PC-3 (cell line): ENCODE measurements at regions not wholly inside any gene's neighbourhood (a gene's known extent, or its start where the extent isn't known, plus 50 kb on each side); places are given as distances from the start of the nearest gene placed in this dataset.

ENCODE experiments used
- ATAC-seq: fragments of 200-7000 bp; cut with Tn5 transposase; 2 replicates; pipeline ENCODE4 v1.9.1; 2020; ENCODE audit warnings: mild to moderate bottlenecking, moderate library complexity
- BruUV-seq: library from RNA; stranded (reverse); fragments of 400-500 nt; replicated peaks from 2 replicates; lab custom pipeline; 2021; lab: Mats Ljungman, UMichigan
- CTCF ChIA-PET: fragments of 300-600 bp; sonication (Branson Sonifier 250); formaldehyde crosslinking; loops from one replicate; lab custom pipeline; 2022; ENCODE audit warnings: antibody characterized with exemption; lab: Charles Lee
- POLR2A ChIA-PET: fragments of 300-600 bp; sonication (Branson Sonifier 250); formaldehyde crosslinking; loops from one replicate; lab custom pipeline; 2022; ENCODE audit warnings: antibody characterized with exemption; ENCODE audit not compliant: unreplicated experiment; lab: Charles Lee
- DNase-seq: peaks from one replicate; pipeline ENCODE4 v3.0.0-alpha.2; 2015
- H2AFZ ChIP-seq: fragments of 300-600 bp; sonication (generic); 2 replicates; pipeline ENCODE4 v1.6.0; 2016; ENCODE audit warnings: antibody characterized with exemption, low read length
- H3F3A ChIP-seq: fragments of 300-600 bp; sonication (generic); one replicate; pipeline ENCODE4 v1.6.0; 2017; ENCODE audit warnings: antibody characterized with exemption, low read length, control low read depth, mild to moderate bottlenecking; ENCODE audit not compliant: unreplicated experiment
- H3K27ac ChIP-seq: fragments of 300-600 bp; sonication (generic); 2 replicates; pipeline ENCODE4 v1.5.1; 2016; ENCODE audit warnings: mild to moderate bottlenecking, low read length
- H3K27me3 ChIP-seq: fragments of 300-600 bp; sonication (generic); 2 replicates; pipeline ENCODE4 v1.6.1; 2016; ENCODE audit warnings: low read length, mixed read lengths
- H3K36me3 ChIP-seq: fragments of 300-600 bp; sonication (generic); 2 replicates; pipeline ENCODE4 v1.6.1; 2016; ENCODE audit warnings: low read depth, mixed run types, low read length, mixed read lengths
- H3K4me1 ChIP-seq: fragments of 300-600 bp; sonication (generic); 2 replicates; pipeline ENCODE4 v1.5.1; 2016; ENCODE audit warnings: low read length; ENCODE audit not compliant: insufficient read depth
- H3K4me2 ChIP-seq: fragments of 300-600 bp; sonication (generic); 2 replicates; pipeline ENCODE4 v1.6.0; 2016; ENCODE audit warnings: low read length
- H3K4me3 ChIP-seq: fragments of 300-600 bp; sonication (generic); 2 replicates; pipeline ENCODE4 v1.5.1; 2016; ENCODE audit warnings: mild to moderate bottlenecking, low read length, mixed read lengths
- H3K79me2 ChIP-seq: fragments of 300-600 bp; sonication (generic); 2 replicates; pipeline ENCODE4 v1.6.1; 2017; ENCODE audit warnings: low read length, mixed read lengths
- H3K9ac ChIP-seq: fragments of 300-600 bp; sonication (generic); 2 replicates; pipeline ENCODE4 v1.6.0; 2016; ENCODE audit warnings: mild to moderate bottlenecking, low read length
- H3K9me2 ChIP-seq: fragments of 300-600 bp; sonication (generic); replicated peaks from 2 replicates; pipeline ENCODE4 v1.6.1; 2016; ENCODE audit warnings: mixed run types, low read length, mixed read lengths
- H3K9me3 ChIP-seq: fragments of 300-600 bp; sonication (generic); 2 replicates; pipeline ENCODE4 v1.6.1; 2016; ENCODE audit warnings: low read length, mixed read lengths
- H4K20me1 ChIP-seq: fragments of 300-600 bp; sonication (generic); 2 replicates; pipeline ENCODE4 v1.6.1; 2016; ENCODE audit warnings: low read length, mixed read lengths
- EZH2 ChIP-seq: fragments of 300-600 bp; sonication (generic); IDR thresholded peaks from one replicate; pipeline ENCODE4 v1.6.1; 2017; ENCODE audit warnings: antibody characterized with exemption, mild to moderate bottlenecking, low read length; ENCODE audit not compliant: unreplicated experiment
- EZH2phosphoT487 ChIP-seq: fragments of 300-600 bp; sonication (generic); IDR thresholded peaks from 2 replicates; pipeline ENCODE4 v1.6.1; 2018; ENCODE audit warnings: mild to moderate bottlenecking, antibody characterized with exemption, low read length, borderline replicate concordance
- intact Hi-C: fragments of 100-400 bp; cut with micrococcal nuclease; formaldehyde crosslinking; loops from 2 replicates; pipeline ENCODE4 v1.9.0; 2023
- TF ChIP-seq, protein P1 (sequence below): fragments of 300-600 bp; sonication (generic); conservative IDR thresholded peaks from 2 replicates; pipeline ENCODE4 v1.5.1; 2017; ENCODE audit warnings: antibody characterized with exemption, low read depth, mild to moderate bottlenecking, low read length

DNA sequence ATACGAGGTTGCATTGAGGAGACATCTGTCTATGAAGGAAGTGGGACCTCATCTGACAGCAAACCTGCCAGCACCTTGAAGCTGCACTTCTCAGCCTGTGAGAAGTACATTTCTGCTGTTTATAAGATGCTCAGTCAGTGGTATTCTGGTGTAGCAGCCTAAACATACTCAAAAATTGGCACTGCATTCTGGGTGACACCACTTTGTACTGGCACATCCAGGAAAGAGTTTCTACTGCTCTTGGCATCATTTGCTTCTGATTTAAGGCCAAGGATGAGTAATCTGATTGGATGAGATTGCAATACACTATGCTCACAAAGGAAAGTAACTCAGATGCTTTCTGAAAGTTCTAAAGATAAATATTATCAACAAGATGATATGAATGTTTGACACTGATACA, 275.4 kb upstream of the TFAP2D start:
- CTCF ChIA-PET: no interaction called here

DNA sequence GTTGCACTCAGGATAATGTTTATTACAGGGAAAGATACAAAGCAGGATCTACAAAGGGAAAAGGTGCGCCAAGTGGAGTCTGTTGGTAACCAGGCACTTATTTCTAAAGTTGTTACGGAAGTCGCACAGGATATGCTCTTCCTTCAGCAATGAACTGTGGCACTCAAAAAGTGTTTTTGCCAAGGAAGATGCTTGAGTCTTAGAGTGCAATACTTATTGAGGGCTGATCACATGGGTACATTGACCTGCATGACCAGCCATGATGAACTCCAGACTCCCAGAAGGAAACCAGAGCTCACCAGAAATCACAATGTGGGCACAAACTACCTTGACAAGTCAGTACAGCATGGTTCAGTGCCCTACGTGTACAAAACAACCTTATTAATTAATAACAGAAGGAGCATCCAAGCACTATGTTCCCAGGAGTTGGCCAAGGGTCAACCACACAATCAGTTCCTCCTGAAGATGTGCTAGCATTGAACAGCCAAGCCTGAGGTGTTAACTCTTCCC, 270.7 kb upstream of the TFAP2D start:
- no peak for DNase-seq
- Histone ChIP-seq H3K4me1 (no peaks in the 10 kb centered on the region), H3K36me3 (no peaks in the 10 kb centered on the region), H3F3A (no peaks in the 10 kb centered on the region), H3K27me3 (peaks cover 28% of the 10 kb centered on the region), H3K4me3 (no peak overlapping the region), H2AFZ (no peak overlapping the region), H4K20me1 (no peaks in the 10 kb centered on the region), H3K4me2 (no peak overlapping the region), H3K9me2 (no peaks in the 10 kb centered on the region), H3K9me3 (no peaks in the 10 kb centered on the region), H3K27ac (no peak overlapping the region), H3K9ac (no peak overlapping the region), H3K79me2 (no peaks in the 10 kb centered on the region)
- CTCF ChIA-PET: no interaction called here
- BruUV-seq: no TSS peak
- ATAC-seq: no peak
- TF ChIP-seq EZH2phosphoT487 (no peak), EZH2 (no peak)
- TF ChIP-seq, protein P1, sequence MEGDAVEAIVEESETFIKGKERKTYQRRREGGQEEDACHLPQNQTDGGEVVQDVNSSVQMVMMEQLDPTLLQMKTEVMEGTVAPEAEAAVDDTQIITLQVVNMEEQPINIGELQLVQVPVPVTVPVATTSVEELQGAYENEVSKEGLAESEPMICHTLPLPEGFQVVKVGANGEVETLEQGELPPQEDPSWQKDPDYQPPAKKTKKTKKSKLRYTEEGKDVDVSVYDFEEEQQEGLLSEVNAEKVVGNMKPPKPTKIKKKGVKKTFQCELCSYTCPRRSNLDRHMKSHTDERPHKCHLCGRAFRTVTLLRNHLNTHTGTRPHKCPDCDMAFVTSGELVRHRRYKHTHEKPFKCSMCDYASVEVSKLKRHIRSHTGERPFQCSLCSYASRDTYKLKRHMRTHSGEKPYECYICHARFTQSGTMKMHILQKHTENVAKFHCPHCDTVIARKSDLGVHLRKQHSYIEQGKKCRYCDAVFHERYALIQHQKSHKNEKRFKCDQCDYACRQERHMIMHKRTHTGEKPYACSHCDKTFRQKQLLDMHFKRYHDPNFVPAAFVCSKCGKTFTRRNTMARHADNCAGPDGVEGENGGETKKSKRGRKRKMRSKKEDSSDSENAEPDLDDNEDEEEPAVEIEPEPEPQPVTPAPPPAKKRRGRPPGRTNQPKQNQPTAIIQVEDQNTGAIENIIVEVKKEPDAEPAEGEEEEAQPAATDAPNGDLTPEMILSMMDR: no peak
- POLR2A ChIA-PET: no interaction called here
- intact Hi-C loops: no loop called here

More for the DNA sequence above, 275.4 kb upstream of the TFAP2D start:
- intact Hi-C loops: no loop called here
- Histone ChIP-seq H3K9me3 (no peaks in the 10 kb centered on the region), H3K9me2 (no peaks in the 10 kb centered on the region), H4K20me1 (no peaks in the 10 kb centered on the region), H3K4me1 (no peaks in the 10 kb centered on the region), H3K27me3 (peaks cover 23% of the 10 kb centered on the region), H2AFZ (no peak overlapping the region), H3K36me3 (no peaks in the 10 kb centered on the region), H3K27ac (no peak overlapping the region), H3K4me3 (no peak overlapping the region), H3K79me2 (no peaks in the 10 kb centered on the region), H3F3A (no peaks in the 10 kb centered on the region), H3K9ac (no peak overlapping the region), H3K4me2 (no peak overlapping the region)
- DNase-seq (no peak), ATAC-seq (no peak)
- POLR2A ChIA-PET: no interaction called here
- no TSS peak for BruUV-seq
- TF ChIP-seq EZH2phosphoT487: no peak
- TF ChIP-seq, protein P1: no peak
- TF ChIP-seq EZH2: no peak

DNA sequence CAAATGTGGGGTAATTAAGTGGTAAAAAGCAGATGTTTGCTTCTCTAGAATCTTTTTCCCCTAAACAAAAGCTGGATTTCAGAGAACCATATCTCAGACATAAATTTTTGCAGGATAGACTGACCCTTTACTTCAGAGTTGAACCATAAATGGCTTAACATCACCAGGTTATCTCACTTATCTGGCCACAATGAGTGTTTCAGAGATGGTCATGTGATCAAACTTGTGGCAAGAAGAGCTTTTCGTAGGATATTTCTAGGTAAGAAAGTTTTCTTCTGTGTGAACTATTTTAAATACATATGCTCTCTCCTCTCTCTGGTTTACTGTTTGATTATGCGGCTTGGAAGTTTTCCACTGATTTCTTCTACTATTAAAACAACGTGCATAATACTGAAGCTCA, 270.2 kb upstream of the TFAP2D start:
- DNase-seq: no peak
- no TSS peak for BruUV-seq
- H3K4me1 ChIP-seq: no peaks in the 10 kb centered on the region
- POLR2A ChIA-PET: no interaction called here
- CTCF ChIA-PET: no interaction called here
- no peak overlapping the region for H3K4me2 ChIP-seq
- H3F3A ChIP-seq: no peaks in the 10 kb centered on the region
- H3K9me2 ChIP-seq: no peaks in the 10 kb centered on the region
- TF ChIP-seq EZH2: no peak
- TF ChIP-seq EZH2phosphoT487: no peak
- TF ChIP-seq, protein P1: no peak
- H4K20me1 ChIP-seq: no peaks in the 10 kb centered on the region
- intact Hi-C loops: no loop called here
- H3K4me3 ChIP-seq: no peak overlapping the region
- no peak for ATAC-seq
- H3K9me3 ChIP-seq: no peaks in the 10 kb centered on the region
- H3K27me3 ChIP-seq: peaks cover 28% of the 10 kb centered on the region
- H3K9ac ChIP-seq: no peak overlapping the region
- H3K27ac ChIP-seq: no peak overlapping the region
- no peaks in the 10 kb centered on the region for H3K79me2 ChIP-seq
- H3K36me3 ChIP-seq: no peaks in the 10 kb centered on the region
- H2AFZ ChIP-seq: no peak overlapping the region
